GM23338 (cell line): ENCODE measurements at regions not wholly inside any gene's neighbourhood (a gene's known extent, or its start where the extent isn't known, plus 50 kb on each side); places are given as distances from the start of the nearest gene placed in this dataset.

ENCODE experiments used
- POLR2AphosphoS5 ChIP-seq: IDR thresholded peaks from 2 replicates; pipeline ENCODE4 v1.6.1; 2016; ENCODE audit warnings: antibody characterized with exemption, low read depth
- TF ChIP-seq, protein P1 (sequence below), 2 experiments: fragments of 200-600 bp in 1 of 2; sonication (generic) in 1 of 2; conservative IDR thresholded peaks; 2 replicates each; pipeline versions ENCODE4 v1.5.1 to v1.6.1; 2016 to 2017; ENCODE audit warnings: antibody characterized with exemption in 2 of 2, low read depth in 2 of 2, mild to moderate bottlenecking in 2 of 2, moderate library complexity in 1 of 2
- TF ChIP-seq, protein P2 (sequence below): IDR thresholded peaks from 2 replicates; pipeline ENCODE4 v1.6.1; 2016; ENCODE audit warnings: antibody characterized with exemption

DNA sequence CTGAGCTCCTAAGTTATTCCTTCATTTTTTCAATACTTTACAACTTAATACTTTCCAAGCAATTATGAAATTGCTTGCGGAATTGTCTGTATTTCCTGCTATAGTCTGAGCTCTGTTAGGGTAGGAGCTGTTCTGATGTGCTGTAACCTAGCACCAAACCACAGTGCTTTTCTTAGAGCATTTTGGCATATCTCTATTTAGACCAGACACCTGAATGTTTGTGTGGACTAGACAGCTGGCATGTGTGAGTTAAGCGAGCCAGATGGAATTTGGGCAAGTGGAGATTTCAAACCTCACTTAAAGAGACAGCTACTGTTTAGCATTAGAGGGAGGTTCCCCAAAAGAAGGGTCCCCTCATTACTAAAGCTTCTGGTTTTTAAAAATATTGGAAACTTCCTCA, 106.1 kb downstream of the RWDD3 start:
- TF ChIP-seq, protein P1, sequence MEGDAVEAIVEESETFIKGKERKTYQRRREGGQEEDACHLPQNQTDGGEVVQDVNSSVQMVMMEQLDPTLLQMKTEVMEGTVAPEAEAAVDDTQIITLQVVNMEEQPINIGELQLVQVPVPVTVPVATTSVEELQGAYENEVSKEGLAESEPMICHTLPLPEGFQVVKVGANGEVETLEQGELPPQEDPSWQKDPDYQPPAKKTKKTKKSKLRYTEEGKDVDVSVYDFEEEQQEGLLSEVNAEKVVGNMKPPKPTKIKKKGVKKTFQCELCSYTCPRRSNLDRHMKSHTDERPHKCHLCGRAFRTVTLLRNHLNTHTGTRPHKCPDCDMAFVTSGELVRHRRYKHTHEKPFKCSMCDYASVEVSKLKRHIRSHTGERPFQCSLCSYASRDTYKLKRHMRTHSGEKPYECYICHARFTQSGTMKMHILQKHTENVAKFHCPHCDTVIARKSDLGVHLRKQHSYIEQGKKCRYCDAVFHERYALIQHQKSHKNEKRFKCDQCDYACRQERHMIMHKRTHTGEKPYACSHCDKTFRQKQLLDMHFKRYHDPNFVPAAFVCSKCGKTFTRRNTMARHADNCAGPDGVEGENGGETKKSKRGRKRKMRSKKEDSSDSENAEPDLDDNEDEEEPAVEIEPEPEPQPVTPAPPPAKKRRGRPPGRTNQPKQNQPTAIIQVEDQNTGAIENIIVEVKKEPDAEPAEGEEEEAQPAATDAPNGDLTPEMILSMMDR (conservative IDR thresholded peaks at IDR 0.05; ENCODE audit: low read depth in 2 of 2), result no peak
- TF ChIP-seq, protein P2, sequence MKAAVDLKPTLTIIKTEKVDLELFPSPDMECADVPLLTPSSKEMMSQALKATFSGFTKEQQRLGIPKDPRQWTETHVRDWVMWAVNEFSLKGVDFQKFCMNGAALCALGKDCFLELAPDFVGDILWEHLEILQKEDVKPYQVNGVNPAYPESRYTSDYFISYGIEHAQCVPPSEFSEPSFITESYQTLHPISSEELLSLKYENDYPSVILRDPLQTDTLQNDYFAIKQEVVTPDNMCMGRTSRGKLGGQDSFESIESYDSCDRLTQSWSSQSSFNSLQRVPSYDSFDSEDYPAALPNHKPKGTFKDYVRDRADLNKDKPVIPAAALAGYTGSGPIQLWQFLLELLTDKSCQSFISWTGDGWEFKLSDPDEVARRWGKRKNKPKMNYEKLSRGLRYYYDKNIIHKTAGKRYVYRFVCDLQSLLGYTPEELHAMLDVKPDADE, result no peak
- TF ChIP-seq POLR2AphosphoS5, result no peak
